ENCODE measurements at regions not wholly inside any gene's neighbourhood (a gene's known extent, or its start where the extent isn't known, plus 50 kb on each side); places are given as distances from the start of the nearest gene placed in this dataset.
"Not testable (repeated sequence)": the region's sequence is repeated elsewhere in the genome, so short reads cannot be mapped to it uniquely, and the experiment has no call there.

- no peak overlapping the region for H3K4me3 ChIP-seq (ENCODE audit: low read depth, poor library complexity, severe bottlenecking)
- 79 to 88% methylated on average over 6 of the region's 6 CpGs for WGBS, 2 donors
- TF ChIP-seq CTCF (IDR thresholded peaks at IDR 0.05) (no peak), POLR2A (IDR thresholded peaks at IDR 0.05) (no peak)
- DNase-seq (ENCODE audit: low spot score in 2 of 2), result no peak
- intact Hi-C loops (cut with DNase I; ENCODE audit: low total_unique reads), result no loop called here
Observed at GRCh38 chr2:2455151-2455550, 124.1 kb upstream of the MYT1L start.

- TF ChIP-seq CTCF (IDR thresholded peaks at IDR 0.05) (no peak), POLR2A (IDR thresholded peaks at IDR 0.05) (no peak)
- 61 to 63% methylated on average over 4 of the region's 4 CpGs for WGBS, 2 donors
- intact Hi-C loops (cut with DNase I; ENCODE audit: low total_unique reads), result no loop called here
- H3K4me3 ChIP-seq (ENCODE audit: low read depth, poor library complexity, severe bottlenecking), result no peak overlapping the region
- DNase-seq (ENCODE audit: low spot score in 2 of 2), result no peak
Observed at GRCh38 chr2:2452961-2453360, 121.9 kb upstream of the MYT1L start.

- WGBS, 2 donors, result 69 to 84% methylated on average over 4 of the region's 4 CpGs
- intact Hi-C loops (cut with DNase I; ENCODE audit: low total_unique reads); DNase-seq (ENCODE audit: low spot score in 2 of 2); H3K4me3 ChIP-seq (ENCODE audit: low read depth, poor library complexity, severe bottlenecking): not testable (repeated sequence)
Observed at GRCh38 chr2:2451275-2451674, 120.2 kb upstream of the MYT1L start.

- WGBS, 2 donors, result 65 to 75% methylated on average over 4 of the region's 4 CpGs
- no peak for DNase-seq (ENCODE audit: low spot score in 2 of 2)
- TF ChIP-seq CTCF (IDR thresholded peaks at IDR 0.05) (no peak), POLR2A (IDR thresholded peaks at IDR 0.05) (no peak)
- no peak overlapping the region for H3K4me3 ChIP-seq (ENCODE audit: low read depth, poor library complexity, severe bottlenecking)
- intact Hi-C loops (cut with DNase I; ENCODE audit: low total_unique reads), result no loop called here
Observed at GRCh38 chr2:2448178-2448577, 117.1 kb upstream of the MYT1L start.

GRCh38 chr2:2422621-2423020 is 91.5 kb upstream of the MYT1L start:
- intact Hi-C loops (cut with DNase I; ENCODE audit: low total_unique reads), result no loop called here
- WGBS, 2 donors, result 62 to 63% methylated on average over 5 of the region's 5 CpGs
- DNase-seq (ENCODE audit: low spot score in 2 of 2), result no peak
- no peak for TF ChIP-seq CTCF (IDR thresholded peaks at IDR 0.05)
- no peak overlapping the region for H3K4me3 ChIP-seq (ENCODE audit: low read depth, poor library complexity, severe bottlenecking)

- intact Hi-C loops (cut with DNase I; ENCODE audit: low total_unique reads), result no loop called here
- H3K4me3 ChIP-seq (ENCODE audit: low read depth, poor library complexity, severe bottlenecking), result no peak overlapping the region
- 89 to 92% methylated on average over 2 of the region's 2 CpGs for WGBS, 2 donors
- TF ChIP-seq POLR2A (IDR thresholded peaks at IDR 0.05) (no peak), CTCF (IDR thresholded peaks at IDR 0.05) (no peak)
- DNase-seq (ENCODE audit: low spot score in 2 of 2), result no peak
Observed at GRCh38 chr2:2413525-2413924, 82.5 kb upstream of the MYT1L start.

Data from lower leg skin (tissue), 4 donors.